HG03342 (cell line): ENCODE measurements at regions not wholly inside any gene's neighbourhood (a gene's known extent, or its start where the extent isn't known, plus 50 kb on each side); places are given as distances from the start of the nearest gene placed in this dataset.

Experiments used
- ATAC-seq: cut with Tn5 transposase; IDR thresholded peaks from one replicate; pipeline ENCODE4 v1.9.1; 2021; ENCODE audit warnings: mild to moderate bottlenecking, moderate library complexity; ENCODE audit not compliant: unreplicated experiment

- ATAC-seq = no peak
Observed at GRCh38 chr12:58131986-58132755, 190.8 kb downstream of the ATP23 start.

DNA sequence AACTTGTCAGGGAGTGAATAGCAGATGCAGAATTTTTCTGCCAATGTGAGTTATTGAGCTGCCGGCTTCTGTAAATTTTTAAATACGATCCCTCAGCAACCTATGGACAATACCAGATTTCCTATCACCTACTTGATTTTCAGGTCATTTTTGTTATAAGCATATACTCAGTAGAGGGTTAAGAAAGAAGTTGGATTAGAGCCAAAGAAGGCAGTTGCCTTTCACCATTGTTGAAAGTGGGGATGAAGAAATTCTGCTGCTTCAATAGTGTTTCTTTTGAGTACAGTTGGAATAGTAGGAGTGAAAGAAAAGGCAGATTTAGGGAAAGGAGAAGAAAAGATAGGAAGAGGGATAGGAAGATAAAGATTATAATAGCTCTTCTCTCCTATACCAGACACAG, 197.1 kb downstream of the ATP23 start:
- ATAC-seq = no peak

GRCh38 chr12:58139894-58140293, 198.5 kb downstream of the ATP23 start:
- no peak for ATAC-seq

DNA sequence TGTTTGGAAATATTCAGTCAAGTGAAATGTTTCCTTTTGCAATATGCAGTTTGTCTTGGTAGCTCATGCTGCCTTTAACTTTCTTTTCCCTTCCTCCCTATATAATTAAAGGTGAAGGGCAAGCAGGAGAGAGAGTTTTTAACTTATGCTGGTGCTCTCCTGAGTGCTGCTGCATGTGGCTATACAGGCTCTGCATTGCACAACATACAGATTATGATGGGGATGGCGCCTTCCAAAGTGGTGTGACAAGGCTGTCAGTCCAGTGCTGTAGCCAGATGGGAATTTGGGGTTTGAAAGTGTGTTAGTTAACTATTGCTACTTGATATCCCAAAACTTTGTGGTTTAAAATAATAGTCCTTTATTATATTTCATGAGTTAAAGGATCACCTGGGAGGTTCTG, 199.0 kb downstream of the ATP23 start:
- no peak for ATAC-seq

GRCh38 chr12:58142991-58143390, 201.6 kb downstream of the ATP23 start:
- ATAC-seq = no peak

DNA sequence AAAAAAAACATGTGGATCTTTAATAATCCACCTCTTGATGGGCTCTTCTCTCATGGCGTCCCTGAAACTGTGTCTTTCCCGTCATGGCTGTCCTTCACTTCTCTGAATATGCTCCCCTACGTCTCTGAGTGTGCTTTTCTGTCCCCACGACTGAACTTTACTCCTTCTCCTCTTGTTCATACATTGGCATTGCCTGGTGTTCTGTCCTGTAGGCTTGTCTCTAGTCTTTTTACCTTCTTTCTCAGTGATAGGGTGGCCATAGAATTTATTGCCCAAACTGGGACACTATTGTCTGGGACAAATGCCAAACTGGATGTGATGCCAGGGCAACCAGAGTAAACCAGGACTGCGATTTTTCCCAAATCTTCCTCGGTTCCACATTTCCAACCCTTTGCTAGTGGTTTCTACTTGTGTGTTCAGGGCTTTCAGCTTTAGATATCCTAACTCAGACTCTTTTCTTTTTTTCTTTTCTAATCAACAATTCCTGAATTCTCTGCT, 202.2 kb downstream of the ATP23 start:
- ATAC-seq = no peak

DNA sequence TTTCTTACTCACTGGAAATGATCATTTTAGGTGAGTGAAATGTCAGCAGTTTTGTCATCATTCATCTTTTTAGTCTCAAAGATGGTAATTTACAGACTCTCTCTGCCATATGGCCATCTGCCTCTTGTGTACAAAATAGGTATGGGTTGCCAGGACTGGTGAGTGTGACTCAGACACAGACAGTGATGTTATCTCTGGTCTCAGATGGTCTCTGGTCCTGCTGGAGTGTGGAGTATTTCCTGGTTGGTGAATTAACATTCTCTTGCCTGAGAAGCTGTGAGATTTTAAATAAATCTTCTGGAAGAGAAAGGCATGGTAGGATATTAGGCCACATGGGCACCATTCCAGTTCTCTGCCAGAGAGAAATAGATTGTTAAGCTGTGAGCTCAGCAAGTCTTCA, 207.0 kb downstream of the ATP23 start:
- ATAC-seq = no peak

DNA sequence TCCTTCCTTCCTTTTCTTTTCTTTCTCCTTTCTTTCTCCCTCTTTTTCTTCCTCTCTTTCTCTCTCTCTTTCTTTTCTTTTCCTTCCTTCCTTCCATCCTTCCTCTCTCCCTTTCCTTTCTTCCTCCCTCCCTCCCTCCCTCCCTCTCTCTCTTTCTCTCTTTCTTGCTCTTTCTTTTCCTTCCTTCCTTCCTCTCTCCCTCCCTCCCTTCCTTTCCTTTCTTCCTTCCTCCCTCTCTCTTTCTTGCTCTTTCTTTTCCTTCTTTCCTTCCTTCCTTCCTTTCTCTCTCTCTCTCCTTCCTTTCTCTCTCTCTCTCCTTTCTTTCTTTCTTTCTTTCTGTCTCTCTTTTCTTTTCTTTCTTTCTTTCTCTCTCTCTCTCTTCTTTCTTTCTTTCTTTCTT, 207.6 kb downstream of the ATP23 start:
- ATAC-seq = no peak

GRCh38 chr12:58154359-58154758, 213.0 kb downstream of the ATP23 start:
- ATAC-seq = no peak

DNA sequence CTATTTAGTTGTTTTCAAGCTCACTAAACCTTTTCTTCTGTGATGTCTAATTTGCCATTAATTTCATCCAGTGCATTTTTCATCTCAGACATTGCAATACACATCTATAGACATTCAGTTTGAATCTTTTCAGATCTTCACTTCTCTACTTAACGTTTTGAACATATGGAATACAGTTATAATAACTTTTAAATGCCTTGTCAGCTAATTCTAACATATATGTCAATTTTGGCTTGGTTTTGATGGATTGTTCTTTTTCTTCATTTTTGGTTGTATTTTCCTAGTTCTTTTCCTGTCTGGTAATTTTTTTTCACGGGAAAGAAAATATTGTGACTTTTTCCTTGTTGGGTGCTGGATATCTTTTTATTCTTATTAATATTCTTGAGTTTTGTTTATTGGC, 215.3 kb downstream of the ATP23 start:
- ATAC-seq = no peak

DNA sequence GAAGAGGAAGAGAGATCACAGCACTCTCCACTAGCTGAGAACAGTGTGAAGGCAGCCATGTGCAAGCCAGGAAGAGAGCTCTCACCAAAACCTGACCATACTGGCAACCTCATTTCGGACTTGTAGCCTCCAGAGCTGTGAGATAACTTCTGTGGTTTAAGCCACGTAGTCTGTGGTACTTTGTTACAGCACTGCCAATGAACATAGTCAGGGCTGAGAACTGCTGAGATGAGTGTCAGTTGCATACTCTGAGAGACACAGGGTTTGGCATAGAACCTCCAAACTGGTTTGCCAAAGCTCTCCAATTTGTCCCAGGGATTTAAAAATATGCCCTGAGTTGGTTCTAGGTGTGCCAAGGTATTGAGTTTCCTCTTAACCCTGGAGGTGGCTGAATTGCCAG, 218.6 kb downstream of the ATP23 start:
- ATAC-seq = no peak

GRCh38 chr12:58161773-58162172, 220.4 kb downstream of the ATP23 start:
- ATAC-seq = no peak

GRCh38 chr12:58163021-58163420, 221.7 kb downstream of the ATP23 start:
- ATAC-seq = no peak

DNA sequence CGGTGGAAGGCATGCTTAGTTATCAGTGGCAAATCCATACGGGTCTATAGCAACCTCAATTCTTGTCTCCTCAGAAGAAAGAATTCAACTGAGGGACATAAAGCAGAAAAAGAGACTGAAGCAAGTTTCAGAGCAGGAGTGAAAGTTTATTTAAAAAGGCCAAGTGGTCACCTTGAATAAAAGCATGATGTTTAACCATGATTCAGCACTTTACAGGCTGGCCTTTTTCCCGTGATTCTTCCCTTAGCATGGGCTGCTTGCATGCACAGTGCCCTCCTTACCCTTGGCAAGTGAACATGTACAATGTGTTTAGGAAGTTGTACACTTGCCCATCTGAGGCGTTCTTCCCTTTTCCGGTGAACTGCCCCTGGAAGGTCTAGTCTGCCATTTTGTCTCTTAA, 225.3 kb downstream of the ATP23 start:
- no peak for ATAC-seq

DNA sequence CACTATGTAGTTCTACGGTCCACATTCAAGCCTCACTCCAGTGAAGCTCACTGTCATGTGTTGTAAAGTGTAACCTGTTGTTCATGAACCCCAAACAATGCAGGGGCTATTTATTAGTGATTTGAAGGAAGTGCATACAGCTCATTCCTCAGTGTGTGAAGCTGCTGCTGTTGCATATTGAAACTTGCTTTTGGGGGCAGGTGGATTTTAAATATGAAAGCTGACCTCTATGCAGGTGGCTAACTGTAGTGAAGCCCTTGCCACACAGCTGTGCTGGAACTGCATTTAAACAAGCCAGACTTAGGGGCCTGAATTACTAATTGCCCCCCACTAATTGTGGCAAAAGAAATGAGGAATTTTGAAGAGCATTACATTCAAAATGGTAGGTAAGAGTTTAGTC, 226.3 kb downstream of the ATP23 start:
- no peak for ATAC-seq

DNA sequence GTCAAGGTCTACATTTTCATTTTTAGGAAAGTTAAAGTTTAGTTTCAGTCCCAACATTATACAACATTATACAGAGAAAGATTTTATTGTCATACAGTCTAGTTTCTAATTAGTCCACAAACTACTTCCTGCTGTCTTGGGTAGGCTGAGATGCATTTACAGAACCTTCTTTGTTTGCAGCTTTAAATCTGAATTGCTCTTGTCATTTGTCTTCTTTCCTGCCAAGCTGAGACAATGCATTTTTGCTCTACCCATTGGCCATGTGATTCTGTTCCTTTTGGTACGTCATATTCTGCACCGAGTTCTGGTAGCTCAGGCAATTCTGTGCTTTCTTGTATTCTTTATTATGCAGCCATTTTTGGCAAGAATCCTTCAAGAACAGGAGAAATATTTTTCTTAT, 228.5 kb downstream of the ATP23 start:
- ATAC-seq = no peak

GRCh38 chr12:58171914-58172313, 230.5 kb downstream of the ATP23 start:
- ATAC-seq = no peak

DNA sequence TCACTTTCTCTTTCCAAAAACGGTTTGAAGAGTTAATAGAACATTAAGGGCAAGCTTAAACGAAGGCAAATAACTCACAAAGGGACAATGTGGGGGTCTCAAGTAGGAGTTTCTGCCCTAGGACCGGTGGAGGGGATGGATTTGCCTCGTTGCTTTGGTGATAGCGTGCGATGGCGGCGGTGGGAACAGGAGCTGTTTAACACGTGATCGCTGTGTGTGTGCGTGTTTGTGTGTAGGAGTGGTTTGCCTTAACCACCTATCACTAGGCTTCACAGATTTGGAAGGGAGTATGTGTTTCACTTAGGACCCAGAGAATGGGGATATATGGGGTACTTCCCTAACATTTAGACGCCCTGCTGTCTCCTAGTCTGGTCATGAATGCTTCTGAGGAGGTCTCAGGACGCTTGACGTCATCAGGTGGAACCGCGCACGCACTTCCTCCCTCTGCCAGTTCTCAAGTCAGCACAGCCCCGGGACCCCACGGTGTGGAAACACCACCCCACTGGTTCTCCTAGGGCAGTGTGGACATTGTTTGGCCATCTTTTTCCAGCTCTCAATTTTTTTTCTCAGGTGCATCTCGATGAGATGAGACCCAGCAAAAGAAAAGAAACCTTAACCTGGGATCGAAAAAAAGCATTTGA, 231.2 kb downstream of the ATP23 start:
- ATAC-seq = no peak

DNA sequence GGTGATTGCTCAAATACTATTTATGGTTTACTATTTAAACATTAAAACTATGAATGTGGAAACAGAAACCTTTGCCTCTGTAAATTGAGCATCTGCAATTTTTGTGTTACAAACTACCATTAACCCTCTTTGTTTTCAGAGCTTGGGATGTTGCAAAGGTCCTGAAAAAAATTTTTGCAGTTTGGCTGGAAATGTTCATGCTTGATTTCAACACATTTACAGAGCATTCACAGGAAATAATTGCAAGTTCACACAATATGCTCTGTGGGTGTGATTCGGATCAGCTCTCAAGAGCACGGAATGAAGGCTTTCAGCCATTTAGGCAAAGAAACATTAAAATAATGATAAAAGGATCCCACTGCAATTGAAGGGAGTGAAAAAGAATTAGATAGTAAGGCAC, 232.9 kb downstream of the ATP23 start:
- no peak for ATAC-seq

GRCh38 chr12:58176296-58176869, 235.0 kb downstream of the ATP23 start:
- ATAC-seq = no peak

DNA sequence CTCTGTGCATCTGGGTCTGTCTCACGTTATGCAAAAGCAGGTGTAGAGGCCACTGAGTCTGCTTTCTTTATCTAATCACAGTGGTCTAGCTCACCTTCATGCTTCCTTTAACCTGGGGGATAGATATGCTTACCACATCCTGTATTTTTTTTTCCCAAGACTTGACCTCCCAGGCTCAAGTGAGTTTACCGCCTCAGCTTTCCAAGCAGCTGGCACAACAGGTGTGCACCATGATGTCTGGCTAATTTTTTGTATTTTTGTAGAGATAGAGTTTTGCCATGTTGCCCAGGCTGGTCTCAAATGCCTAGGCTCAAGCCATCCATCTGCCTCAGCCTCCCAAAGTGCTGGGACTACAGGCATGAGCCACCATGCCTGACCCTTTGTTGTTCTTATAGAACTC, 236.0 kb downstream of the ATP23 start:
- ATAC-seq = no peak

- ATAC-seq = no peak
Observed at GRCh38 chr12:58184212-58184611, 242.8 kb downstream of the ATP23 start.
